HepG2 (cell line): ENCODE measurements at regions not wholly inside any gene's neighbourhood (a gene's known extent, or its start where the extent isn't known, plus 50 kb on each side); places are given as distances from the start of the nearest gene placed in this dataset.

ENCODE experiments used
- ZNF576 ChIP-seq: sonication (generic); formaldehyde crosslinking; IDR thresholded peaks from 2 replicates; pipeline ENCODE4 v1.4.0; 2020; ENCODE audit warnings: mild to moderate bottlenecking, missing genetic modification reagents
- TF ChIP-seq, protein P1 (sequence below): sonication (generic); formaldehyde crosslinking; IDR thresholded peaks from 2 replicates; pipeline ENCODE4 v1.5.0; 2020; ENCODE audit warnings: mild to moderate bottlenecking, missing genetic modification reagents, moderate library complexity

- TF ChIP-seq, protein P1, sequence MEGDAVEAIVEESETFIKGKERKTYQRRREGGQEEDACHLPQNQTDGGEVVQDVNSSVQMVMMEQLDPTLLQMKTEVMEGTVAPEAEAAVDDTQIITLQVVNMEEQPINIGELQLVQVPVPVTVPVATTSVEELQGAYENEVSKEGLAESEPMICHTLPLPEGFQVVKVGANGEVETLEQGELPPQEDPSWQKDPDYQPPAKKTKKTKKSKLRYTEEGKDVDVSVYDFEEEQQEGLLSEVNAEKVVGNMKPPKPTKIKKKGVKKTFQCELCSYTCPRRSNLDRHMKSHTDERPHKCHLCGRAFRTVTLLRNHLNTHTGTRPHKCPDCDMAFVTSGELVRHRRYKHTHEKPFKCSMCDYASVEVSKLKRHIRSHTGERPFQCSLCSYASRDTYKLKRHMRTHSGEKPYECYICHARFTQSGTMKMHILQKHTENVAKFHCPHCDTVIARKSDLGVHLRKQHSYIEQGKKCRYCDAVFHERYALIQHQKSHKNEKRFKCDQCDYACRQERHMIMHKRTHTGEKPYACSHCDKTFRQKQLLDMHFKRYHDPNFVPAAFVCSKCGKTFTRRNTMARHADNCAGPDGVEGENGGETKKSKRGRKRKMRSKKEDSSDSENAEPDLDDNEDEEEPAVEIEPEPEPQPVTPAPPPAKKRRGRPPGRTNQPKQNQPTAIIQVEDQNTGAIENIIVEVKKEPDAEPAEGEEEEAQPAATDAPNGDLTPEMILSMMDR (CRISPR knock-in tag): no peak
- TF ChIP-seq ZNF576 (CRISPR knock-in tag): no peak
These were observed 169.7 kb downstream of the ANXA2 start for GRCh38 chr15:60228101-60228500.
